Lower leg skin (tissue), 4 donors: ENCODE measurements at regions not wholly inside any gene's neighbourhood (a gene's known extent, or its start where the extent isn't known, plus 50 kb on each side); places are given as distances from the start of the nearest gene placed in this dataset.

Experiments used
- DNase-seq, 2 donors: peaks; one replicate each; pipeline ENCODE4 v3.0.0-alpha.2; 2019; ENCODE audit warnings: low spot score in 2 of 2
- H3K4me3 ChIP-seq: fragments of 200-600 bp; sonication (generic); 2 replicates; pipeline ENCODE4 v1.5.1; 2017; ENCODE audit warnings: mild to moderate bottlenecking, low read depth; ENCODE audit not compliant: poor library complexity, severe bottlenecking
- POLR2A ChIP-seq, 2 donors: fragments of 450-650 bp; IDR thresholded peaks; one replicate each; pipeline ENCODE4 v1.6.1; 2016 to 2017; ENCODE audit warnings: antibody characterized with exemption in 2 of 2, mild to moderate bottlenecking in 1 of 2, moderate library complexity in 1 of 2
- WGBS, 2 donors: methylation state at CpG; one replicate each; pipeline ENCODE4 v1.1.5; 2018; 5-methylcytosine and 5-hydroxymethylcytosine counted together
- intact Hi-C: fragments of 100-400 bp; cut with DNase I; formaldehyde crosslinking; loops from one replicate; pipeline ENCODE4 v1.15.0; 2023; ENCODE audit warnings: low total_unique reads
- TF ChIP-seq, protein P1 (sequence below), 3 donors: fragments of 450-650 bp; IDR thresholded peaks; one replicate each; pipeline ENCODE4 v1.5.1; 2016; ENCODE audit warnings: antibody characterized with exemption in 3 of 3, mild to moderate bottlenecking in 3 of 3, moderate library complexity in 2 of 3

DNA sequence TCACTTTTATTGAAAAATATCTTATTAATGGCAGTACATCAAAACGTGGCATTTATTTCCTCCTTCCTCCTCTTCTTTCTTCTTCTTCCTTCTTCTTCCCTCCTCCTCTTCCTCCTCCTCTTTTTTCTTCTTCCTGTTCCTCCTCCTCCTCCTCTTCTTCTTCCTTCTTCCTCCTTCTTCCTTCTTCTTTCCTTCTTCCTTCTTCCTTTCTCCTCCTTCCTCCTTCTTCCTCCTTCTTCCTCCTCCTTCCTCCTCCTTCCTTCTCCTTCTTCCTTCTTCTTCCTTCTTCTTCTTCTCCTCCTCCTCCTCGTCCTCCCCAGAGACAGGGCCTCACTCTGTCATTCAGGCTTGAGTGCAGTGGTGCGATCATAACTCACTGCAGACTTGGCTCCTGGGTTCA lies 457.2 kb downstream of the AEBP2 start:
- no peak overlapping the region for H3K4me3 ChIP-seq
- intact Hi-C loops, result no loop called here
- DNase-seq, result no peak
- TF ChIP-seq POLR2A (IDR thresholded peaks at IDR 0.05), result no peak
- TF ChIP-seq, protein P1, sequence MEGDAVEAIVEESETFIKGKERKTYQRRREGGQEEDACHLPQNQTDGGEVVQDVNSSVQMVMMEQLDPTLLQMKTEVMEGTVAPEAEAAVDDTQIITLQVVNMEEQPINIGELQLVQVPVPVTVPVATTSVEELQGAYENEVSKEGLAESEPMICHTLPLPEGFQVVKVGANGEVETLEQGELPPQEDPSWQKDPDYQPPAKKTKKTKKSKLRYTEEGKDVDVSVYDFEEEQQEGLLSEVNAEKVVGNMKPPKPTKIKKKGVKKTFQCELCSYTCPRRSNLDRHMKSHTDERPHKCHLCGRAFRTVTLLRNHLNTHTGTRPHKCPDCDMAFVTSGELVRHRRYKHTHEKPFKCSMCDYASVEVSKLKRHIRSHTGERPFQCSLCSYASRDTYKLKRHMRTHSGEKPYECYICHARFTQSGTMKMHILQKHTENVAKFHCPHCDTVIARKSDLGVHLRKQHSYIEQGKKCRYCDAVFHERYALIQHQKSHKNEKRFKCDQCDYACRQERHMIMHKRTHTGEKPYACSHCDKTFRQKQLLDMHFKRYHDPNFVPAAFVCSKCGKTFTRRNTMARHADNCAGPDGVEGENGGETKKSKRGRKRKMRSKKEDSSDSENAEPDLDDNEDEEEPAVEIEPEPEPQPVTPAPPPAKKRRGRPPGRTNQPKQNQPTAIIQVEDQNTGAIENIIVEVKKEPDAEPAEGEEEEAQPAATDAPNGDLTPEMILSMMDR (IDR thresholded peaks at IDR 0.05), result no peak
- WGBS, 2 donors, result 80 to 87% methylated on average over 3 of the region's 3 CpGs

DNA sequence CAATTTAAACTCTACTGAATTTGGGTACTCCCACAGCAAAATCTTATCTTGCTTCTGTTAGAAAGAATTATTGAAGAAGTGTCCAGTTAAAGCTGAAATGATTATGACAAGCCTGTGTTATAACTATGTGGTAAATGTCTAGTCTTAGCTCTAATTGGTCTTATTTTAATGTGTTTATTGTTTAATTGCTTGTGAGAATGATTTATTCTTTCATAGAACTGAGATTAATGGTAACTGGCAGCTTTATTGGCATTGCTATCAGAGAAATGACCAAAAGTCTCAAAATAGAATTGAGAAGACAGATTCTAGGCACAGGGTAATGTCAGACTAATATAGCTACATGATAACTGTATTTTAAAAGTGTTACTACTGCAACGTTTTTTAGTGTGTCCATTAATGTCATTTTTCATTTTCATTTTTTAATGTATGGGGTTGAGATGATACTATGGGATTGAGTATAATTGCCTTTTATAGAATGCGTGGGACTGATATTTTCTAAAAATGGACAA lies 458.7 kb downstream of the AEBP2 start:
- TF ChIP-seq, protein P1 (IDR thresholded peaks at IDR 0.05), result no peak
- no peak for TF ChIP-seq POLR2A (IDR thresholded peaks at IDR 0.05)
- H3K4me3 ChIP-seq, result no peak overlapping the region
- DNase-seq, result no peak
- intact Hi-C loops, result no loop called here
- 72 to 77% methylated on average over 2 of the region's 2 CpGs for WGBS, 2 donors

DNA sequence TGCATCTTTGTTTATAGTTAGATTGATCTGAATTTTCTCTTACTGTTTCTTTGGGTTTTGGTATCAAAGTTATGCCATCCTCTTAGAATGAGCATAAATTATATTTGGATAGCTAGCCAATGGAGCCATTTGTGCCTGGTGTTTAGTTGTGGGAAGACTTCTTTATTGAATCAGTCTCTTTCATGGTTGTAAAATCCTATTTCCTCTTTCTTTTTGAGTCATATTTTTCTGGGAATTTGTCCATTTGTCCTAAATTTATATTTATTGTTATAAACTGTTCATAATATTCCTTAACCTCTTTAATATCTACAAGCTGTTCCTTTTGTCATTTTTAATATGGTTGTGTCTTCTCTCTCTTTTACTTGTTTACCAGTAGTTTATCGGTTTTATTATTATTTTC lies 462.5 kb downstream of the AEBP2 start:
- TF ChIP-seq, protein P1 (IDR thresholded peaks at IDR 0.05), result no peak
- no peak for TF ChIP-seq POLR2A (IDR thresholded peaks at IDR 0.05)
- intact Hi-C loops, result no loop called here
- no peak for DNase-seq
- 58 to 68% methylated on average over 1 of the region's 1 CpG for WGBS, 2 donors
- H3K4me3 ChIP-seq, result no peak overlapping the region

DNA sequence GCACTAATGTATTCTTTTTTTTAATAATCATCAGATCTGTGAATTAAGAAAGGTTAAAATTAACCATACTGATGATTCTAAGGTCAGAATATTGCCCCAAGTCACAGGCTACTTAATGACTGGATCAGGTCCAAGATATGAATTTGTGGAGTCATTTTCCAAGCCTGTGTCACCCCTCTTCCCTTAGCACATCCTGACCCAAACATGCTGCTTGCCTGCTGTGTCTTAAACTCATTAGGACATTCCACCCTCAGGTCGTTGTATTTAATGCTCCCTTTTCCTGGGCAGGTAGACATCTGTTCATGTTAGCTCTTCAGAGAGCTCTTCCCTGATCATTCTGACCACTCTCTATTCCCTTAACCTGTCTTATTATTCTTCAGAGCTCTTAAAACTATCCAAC lies 463.5 kb upstream of the PDE3A start:
- DNase-seq, result no peak
- intact Hi-C loops, result no loop called here
- TF ChIP-seq, protein P1 (IDR thresholded peaks at IDR 0.05), result no peak
- TF ChIP-seq POLR2A (IDR thresholded peaks at IDR 0.05), result no peak
- WGBS, 2 donors, result 37 to 48% methylated on average over 1 of the region's 1 CpG
- no peak overlapping the region for H3K4me3 ChIP-seq

DNA sequence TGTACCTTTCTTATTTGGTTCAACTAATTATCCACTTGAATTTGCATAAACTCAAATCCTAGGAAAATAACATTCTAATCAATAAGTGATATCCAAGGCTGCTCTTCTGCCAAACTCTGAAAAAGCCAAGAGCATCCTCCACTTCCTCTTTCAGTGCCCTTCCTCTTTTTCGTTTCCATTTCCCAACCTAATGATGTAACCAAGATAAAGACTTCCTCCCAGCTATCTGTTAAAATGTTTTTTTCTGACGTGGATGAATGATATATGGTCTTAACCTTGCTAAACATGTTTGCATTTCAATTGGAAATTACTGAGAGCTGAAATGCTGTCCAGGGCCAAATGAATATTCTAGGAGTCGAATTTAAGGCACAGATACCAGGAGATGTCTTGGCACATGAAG lies 459.5 kb upstream of the PDE3A start:
- WGBS, 2 donors, result 27 to 39% methylated on average over 3 of the region's 3 CpGs
- no peak for DNase-seq
- no peak for TF ChIP-seq POLR2A (IDR thresholded peaks at IDR 0.05)
- TF ChIP-seq, protein P1 (IDR thresholded peaks at IDR 0.05), result no peak
- H3K4me3 ChIP-seq, result no peak overlapping the region
- intact Hi-C loops, result no loop called here

DNA sequence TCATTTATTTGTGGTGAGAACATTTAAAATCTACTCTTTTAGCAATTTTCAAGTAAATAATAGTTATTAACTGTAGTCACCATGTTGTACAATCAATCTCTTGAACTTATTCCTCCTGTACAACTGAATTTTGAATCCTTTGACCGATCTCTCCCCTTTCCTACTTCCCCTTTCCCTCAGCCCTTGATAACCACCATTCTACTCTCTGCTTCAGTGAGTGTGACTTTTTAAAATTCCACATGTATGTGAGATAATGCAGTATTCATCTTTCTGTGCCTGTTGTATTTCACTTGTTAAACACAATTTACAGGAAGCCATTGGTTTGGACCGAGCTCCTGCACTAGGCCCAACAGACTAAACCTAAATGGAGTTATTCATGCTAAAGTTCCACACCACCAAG lies 458.9 kb upstream of the PDE3A start:
- TF ChIP-seq, protein P1 (IDR thresholded peaks at IDR 0.05), result no peak
- no peak for TF ChIP-seq POLR2A (IDR thresholded peaks at IDR 0.05)
- H3K4me3 ChIP-seq, result no peak overlapping the region
- intact Hi-C loops, result no loop called here
- 42 to 50% methylated on average over 2 of the region's 2 CpGs for WGBS, 2 donors
- DNase-seq, result no peak
